ENCODE measurements at regions not wholly inside any gene's neighbourhood (a gene's known extent, or its start where the extent isn't known, plus 50 kb on each side); places are given as distances from the start of the nearest gene placed in this dataset.
"Not testable (repeated sequence)": the region's sequence is repeated elsewhere in the genome, so short reads cannot be mapped to it uniquely, and the experiment has no call there.

DNA sequence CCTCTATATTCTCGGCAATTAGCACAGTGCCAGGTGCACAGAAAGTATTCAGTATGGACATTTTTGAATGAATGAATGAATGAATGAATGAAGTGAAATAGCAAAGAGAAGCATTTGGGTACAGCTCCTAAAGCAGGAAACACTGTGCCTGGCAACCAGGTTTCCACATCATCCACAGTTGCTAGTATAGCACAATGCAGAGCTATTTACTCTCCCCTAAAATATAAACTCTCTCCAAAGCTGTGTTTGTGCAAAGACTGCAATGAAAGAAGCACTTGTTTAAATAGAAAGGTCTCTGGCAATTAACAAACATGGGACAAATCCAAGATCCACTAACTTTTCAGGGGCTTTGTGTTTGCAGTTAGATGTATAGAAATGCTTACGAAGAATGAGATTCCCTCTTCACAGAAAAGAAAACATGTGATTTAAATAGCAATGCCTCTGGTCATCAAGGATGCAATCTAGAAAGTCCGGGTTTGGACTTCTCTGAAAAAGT, 103.0 kb upstream of the OPCML start:
- DNase-seq, result no peak

DNA sequence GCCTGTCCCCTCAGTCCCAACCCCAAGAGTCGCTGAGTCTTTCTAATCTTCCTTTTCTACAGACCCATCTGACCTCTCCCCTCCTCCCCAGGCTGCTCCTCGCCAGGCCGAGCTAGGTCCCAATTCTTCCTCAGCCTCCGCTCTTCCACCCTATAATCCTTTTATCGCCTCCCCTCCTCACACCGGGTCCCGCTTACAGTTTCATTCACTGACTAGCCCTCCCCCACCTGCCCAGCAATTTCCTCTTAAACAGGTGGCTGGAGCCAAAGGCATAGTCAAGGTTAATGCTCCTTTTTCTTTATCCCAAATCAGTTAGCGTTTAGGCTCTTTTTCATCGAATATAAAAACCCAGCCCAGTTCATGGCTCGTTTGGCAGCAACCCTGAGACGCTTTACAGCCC, 96.1 kb upstream of the OPCML start:
- not testable (repeated sequence) for DNase-seq

DNA sequence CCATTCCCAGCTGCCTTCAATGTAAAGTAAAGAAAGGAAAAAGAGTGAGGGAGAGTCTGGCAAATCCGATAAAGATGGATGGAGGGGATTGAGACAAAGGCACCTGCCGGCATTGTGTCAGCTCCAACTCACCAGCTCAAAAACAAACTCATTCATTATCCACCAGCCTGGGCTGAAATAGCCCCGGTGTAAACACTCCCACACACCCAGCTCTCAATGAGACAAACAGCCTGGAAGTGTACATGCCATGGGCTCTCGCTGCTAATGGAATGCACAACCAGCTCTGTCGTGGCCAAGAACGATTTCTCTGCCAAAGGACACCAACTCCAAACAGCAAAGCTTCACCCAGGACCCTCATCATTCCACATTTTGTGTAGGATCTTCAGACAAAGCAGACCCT, 89.3 kb upstream of the OPCML start:
- no peak for DNase-seq

DNA sequence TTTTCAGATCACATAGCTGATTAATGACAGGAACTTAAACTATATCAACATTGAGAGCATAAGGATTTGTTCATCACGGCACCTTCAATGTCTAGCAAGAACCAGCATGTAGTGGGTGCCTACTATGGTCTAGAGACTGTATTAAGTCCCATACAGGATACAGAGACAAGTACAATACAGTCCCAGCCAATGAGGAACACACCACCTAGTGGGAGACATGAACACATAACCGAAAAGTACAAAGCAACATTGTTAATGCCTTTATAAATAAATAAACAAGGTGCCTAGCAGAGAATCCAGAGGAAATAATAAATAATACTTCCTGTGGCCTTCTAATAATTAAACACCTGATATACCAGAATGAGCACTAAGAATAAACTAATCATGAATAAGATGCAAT, 87.7 kb upstream of the OPCML start:
- no peak for DNase-seq

DNA sequence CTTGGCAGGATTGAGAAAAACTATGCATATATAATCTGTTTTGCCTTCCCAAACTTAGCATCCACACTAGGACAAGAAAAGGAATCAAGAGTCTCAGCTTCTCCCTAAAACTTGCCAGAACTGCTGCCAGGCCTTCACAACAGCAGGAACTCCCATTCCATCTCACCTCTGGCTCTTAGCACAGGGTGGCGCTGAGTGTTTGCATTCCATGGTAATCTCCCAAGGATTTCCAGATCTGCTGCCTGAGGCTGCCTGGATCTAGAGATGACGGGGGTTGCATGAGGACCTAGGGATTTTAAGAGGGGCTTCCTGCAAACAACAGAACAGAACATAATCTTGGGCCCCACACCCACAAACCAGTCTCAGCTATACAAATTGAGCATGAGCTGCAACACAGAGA, 87.1 kb upstream of the OPCML start:
- DNase-seq, result no peak

DNA sequence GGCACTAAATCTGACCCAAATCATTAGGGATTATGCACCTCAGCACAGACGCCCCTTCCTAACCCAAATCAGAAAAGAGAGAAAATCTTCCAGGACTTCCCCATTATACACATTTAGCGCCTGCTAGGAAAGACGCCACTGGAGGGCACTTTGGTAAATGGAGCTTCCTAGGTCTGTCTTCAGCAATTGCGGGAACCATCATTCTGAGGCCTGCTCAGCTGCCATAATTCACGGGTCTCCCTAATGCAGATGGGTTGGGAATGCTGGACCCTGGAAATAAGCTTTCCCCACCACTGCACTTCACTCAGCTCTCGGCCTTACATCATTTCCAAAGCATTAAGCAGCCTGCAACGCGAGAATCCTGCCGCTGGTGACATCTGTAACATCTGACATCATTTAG, 86.2 kb upstream of the OPCML start:
- DNase-seq, result no peak

DNA sequence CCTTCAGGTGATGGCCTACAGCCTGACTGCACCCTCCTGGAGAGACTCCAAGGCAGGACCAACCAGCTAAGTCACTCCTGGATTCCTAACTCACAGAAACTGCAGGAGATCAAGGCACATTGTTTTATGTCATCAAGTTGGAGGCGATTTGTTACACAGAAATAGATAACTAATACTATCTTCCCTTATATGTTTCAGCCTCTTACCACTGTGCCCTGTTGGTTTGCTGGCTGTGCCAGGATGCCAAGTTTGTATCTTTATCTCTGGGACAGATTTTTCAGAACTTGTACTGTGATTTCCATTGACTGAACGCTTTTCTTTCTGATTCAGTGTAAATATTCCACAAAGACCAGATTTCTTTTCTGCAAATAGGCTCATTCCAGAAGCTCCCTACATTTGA, 76.2 kb upstream of the OPCML start:
- no peak for DNase-seq

DNA sequence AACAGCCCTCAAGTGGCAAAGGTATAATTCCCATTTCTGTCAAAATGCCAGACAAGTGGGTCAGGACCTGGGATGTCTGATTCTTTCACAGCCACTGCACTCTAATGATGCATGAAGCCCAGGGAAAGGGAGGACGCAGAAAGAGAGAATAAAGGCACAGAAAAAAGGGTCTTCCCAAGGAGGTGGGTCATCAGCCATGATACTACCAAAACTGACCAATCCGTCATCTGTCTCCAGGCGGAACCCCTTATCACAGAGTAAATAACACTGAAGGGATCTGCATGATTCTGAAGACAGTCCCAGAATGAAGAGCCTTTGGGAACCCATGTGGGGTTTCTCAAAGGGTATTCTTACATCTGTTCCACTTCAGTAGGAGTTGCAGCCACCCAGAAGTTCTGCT, 73.8 kb upstream of the OPCML start:
- no peak for DNase-seq

DNA sequence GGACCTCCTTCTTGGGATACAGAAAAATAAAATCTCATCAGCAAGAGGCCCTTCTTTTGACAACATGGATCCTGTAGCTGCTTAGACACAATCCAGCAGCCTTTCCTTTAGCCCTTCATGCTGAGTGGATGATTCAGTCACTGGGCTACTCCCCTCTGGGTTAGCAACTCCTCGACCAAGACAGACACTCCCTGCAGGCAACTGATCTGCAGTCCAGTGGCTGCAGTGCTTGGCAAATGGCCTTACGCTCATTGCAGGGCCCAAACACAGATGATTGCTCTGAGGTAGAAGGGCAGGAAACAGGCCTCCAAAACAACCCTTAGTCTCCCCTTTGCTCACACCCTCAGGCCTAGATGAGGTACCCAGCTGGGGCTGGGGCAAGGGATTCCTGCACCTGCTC, 73.2 kb upstream of the OPCML start:
- DNase-seq, result no peak

DNA sequence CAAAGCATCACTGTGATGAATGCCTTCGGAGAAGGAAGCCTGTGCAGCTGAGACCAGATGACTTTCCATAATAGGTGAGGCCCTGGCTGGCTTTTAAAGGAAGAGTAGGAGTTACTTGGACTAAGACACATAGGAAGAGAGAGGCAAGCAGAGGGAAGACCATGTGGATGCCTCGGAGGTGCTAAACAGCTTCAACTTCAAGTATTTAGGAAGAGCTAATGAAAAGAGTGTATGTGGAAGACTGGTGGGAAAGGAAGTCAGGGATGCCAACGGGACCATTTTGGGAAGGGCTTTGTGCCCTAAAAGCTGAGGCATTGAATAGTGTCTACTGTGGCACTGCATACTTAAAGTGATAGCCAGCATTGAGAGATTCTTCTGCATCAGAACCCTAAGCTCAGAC, 69.3 kb upstream of the OPCML start:
- no peak for DNase-seq

DNA sequence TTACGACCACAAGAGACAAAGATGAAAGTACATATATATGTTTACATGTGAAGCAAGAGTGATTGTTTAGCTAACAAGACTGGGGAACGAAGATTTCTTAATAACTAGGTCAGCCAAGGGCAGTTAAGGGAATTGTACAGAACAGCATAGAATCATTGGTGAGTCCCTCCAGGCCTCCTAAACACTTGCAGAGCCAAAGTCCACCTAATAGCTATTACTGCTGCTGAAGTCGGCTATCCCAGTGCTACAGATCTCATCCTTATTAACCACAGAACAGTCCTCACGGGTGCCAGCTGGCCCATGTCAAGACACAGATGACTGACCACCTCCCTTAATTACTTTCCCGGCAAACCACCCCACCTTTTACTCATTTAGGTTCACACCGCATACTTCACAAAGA, 68.5 kb upstream of the OPCML start:
- DNase-seq, result no peak

DNA sequence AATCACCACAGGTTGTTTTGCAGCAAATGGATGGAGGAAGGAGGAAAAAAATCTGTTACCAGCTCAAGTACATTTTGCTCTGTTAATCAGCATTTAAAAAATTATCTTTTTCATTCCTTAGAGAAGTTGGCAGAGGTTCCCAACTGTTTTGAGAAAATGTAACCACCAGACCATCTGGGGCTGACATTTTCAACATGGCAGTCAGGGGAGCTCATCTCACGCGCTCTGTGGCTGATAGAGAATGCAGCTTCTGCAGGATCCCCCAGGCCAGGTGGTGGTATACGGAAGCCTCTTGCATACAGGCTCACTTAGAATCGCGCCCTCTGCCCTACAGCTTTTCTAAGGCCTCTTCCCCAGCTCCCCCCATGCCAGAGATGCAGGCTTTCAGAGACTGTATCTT, 68.0 kb upstream of the OPCML start:
- no peak for DNase-seq

DNA sequence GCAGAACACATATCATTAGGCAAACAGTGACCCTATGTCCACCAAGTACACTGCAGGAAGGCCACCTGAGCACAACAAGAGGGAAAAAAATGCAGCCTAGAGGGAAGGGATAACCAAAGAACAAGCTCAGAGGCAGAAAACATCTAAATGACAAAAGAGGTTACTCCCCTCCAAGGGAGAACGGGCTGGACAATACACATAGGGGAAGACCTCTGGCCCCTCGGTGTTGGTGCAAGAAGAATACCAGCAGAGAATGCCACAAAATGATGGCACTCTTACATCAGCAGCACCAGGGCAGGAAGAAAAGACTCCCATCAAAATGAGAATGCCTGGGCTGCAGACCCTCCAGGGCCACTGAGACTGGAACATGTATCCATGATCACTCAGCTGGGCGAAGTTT, 66.6 kb upstream of the OPCML start:
- no peak for DNase-seq

DNA sequence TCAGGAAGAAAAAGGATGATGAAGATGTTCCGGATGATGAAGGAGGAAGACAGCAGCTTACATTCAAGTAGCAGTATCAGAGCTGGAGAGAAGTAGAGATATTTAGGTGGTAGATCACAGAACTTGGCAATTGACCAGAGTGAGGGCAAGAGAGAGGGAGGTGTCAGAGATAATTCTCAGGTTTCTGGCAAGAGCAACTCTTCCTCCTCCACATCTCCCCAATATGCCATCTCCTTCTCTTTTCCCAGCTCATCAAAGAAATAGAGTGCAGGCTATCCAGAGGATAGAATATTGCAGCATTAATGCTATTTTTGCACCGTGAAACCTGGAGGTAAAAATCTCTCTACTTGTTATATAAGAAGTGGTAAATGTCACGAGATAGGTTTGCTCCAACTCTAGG, 64.9 kb upstream of the OPCML start:
- DNase-seq, result no peak

DNA sequence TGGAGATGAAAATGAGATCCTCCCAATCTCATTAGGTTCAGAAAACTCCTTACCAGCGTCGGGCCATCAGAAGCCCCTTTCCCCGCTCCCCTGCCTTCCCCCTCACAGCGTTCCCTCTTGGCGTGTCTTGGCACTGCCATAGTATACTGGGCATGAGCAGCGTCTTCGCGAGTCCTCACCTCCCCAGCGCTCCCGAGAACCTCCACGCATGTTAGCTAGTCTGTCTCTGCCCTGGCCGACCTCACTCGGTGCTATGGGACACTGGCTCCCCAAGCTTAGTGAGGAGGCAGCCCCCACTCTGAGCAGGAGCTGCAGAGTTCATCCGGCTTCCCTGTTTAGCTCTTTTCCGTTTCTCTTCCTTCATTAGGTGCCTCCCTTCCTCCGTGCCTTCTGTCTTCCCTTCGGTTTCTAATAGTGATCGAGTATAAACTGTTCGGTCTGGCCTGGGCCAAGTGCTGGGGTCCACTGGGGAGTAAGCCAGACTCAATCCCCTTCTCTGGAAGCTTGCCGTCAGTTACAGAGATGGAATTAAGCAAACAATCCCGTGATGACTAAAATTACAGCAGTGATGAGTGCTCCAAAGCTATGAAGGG, 63.8 kb upstream of the OPCML start:
- DNase-seq, result no peak

DNA sequence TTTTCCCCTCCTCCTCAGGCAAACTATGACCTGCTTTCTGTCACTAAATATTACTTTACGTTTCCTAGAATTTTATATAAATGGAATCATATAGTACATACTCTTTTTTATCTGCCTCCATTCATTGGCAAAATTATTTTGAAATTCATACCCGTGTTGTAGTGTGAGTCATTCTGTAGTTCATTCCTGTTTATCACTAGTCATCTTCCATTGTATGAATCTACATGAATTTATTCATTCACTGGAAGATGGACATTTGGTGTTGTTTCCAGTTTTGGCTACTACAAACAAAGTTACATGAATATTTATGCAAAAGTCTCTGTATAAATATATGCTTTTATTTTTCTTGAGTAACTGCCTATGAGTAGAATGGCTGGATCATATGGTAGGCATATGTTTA, 60.7 kb upstream of the OPCML start:
- DNase-seq, result no peak

DNA sequence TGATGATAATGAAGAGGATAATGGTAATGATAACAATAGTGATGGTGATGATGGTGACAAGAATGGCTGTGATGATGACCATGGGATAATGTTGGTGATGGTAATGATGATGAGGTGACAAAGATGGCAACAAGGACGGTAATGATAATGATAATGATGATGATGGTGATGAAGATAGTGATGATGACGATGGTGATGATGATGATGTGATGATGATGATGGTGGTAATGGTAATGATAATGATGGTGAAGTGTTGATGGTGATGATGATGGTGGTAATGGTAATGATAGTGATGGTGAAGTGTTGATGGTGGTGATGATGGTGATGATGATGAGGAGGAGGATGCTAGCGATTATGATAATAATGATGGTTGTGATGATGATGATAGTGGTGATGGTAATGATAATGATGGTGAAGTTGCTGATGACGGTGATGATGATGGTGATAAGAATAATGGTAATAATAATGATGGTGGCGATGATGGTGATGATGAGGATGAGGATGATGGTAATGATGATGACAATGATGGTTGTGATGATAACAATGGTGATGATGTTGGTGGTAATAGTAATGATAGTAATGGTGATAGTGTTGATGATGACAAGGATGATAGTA, 54.7 kb upstream of the OPCML start:
- no peak for DNase-seq

DNA sequence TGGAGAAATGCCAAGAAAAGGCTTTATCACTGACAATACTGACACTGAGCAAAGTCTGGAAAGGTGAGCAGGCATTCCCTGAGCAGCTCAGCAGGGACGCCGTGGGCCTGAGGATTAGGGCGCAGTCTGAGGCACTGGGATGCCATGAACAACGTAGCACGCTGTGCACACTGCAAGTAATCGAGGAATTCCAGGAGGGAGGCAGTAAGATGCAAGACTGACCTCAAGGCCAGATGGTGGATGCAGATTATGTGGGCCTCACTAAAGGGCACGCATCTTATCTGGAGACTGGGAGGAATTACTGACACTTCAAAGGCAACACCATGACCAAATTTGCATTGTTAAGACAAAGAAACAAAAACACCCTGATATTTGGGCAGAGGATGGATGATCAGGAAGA, 50.4 kb upstream of the OPCML start:
- no peak for DNase-seq

DNA sequence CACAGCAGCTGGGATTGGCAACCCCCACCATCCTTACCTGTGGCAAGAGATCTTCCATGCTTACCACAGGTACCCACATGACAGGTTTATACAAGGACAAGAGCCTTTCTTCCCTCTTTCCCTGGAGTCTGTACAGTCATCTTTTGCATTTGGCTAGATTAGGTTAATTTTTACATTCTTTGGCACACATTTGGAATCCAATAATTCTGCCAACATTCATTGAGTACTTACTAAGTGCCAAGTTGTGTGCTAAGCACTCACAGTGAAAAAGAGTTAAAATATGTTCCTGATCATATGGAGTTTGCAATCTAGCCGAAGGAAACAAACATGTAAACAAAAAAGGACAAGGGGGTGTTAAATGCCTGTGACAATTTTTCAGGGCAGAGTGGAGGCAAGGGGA, 50.0 kb upstream of the OPCML start:
- no peak for DNase-seq

Data from NK-92 treated with Interleukin-12 subunit alpha and Interleukin-12 subunit beta, amount 100 ng/mL, for 24 hours (cell line).